GM12891 (cell line): ENCODE measurements at regions not wholly inside any gene's neighbourhood (a gene's known extent, or its start where the extent isn't known, plus 50 kb on each side); places are given as distances from the start of the nearest gene placed in this dataset.

Source experiments
- POLR2A ChIP-seq: IDR thresholded peaks from 2 replicates; pipeline ENCODE4 v1.6.1; 2011; ENCODE audit warnings: low read depth, low read length, control low read depth
- POLR2AphosphoS5 ChIP-seq: IDR thresholded peaks from 2 replicates; pipeline ENCODE4 v1.6.1; 2011; ENCODE audit warnings: low read depth, low read length, control low read depth

- no peak for TF ChIP-seq POLR2AphosphoS5
- TF ChIP-seq POLR2A = no peak
Measured at GRCh38 chr11:12611352-12611751, 62.9 kb upstream of the TEAD1 start.
